ENCODE measurements at regions not wholly inside any gene's neighbourhood (a gene's known extent, or its start where the extent isn't known, plus 50 kb on each side); places are given as distances from the start of the nearest gene placed in this dataset.

DNA sequence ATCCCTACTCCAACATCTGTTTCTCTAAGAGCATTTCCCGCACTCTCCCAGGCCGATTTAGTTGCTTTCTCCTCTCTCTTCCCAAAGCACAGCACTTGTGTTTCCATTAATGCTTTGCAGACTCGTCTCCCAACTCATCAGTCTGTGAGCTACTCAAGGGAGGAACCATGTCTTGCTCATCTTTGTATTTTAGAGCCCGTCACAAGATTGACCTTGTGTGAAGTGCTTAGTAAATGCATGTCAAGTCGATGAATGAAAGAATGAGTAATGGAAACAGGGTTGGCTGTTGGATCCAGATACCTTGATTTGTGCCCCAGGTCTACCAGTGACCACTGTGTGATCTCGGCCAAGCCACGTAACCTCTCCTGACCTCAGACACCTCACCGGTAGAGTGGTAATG is 99.3 kb downstream of the KLF4 start:
- H3K9me3 ChIP-seq, result no peaks in the 10 kb centered on the region
- no peak overlapping the region for H3K27ac ChIP-seq
- no peak overlapping the region for H3K4me3 ChIP-seq
- TF ChIP-seq, protein P1, sequence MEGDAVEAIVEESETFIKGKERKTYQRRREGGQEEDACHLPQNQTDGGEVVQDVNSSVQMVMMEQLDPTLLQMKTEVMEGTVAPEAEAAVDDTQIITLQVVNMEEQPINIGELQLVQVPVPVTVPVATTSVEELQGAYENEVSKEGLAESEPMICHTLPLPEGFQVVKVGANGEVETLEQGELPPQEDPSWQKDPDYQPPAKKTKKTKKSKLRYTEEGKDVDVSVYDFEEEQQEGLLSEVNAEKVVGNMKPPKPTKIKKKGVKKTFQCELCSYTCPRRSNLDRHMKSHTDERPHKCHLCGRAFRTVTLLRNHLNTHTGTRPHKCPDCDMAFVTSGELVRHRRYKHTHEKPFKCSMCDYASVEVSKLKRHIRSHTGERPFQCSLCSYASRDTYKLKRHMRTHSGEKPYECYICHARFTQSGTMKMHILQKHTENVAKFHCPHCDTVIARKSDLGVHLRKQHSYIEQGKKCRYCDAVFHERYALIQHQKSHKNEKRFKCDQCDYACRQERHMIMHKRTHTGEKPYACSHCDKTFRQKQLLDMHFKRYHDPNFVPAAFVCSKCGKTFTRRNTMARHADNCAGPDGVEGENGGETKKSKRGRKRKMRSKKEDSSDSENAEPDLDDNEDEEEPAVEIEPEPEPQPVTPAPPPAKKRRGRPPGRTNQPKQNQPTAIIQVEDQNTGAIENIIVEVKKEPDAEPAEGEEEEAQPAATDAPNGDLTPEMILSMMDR (IDR thresholded peaks at IDR 0.05), result no peak
- intact Hi-C loops (cut with DNase I), result no loop called here
- H3K4me1 ChIP-seq, result no peaks in the 10 kb centered on the region
- DNase-seq (ENCODE audit: low spot score in 2 of 2), result no peak
- H3K27me3 ChIP-seq, result no peaks in the 10 kb centered on the region
- H3K36me3 ChIP-seq, result no peaks in the 10 kb centered on the region

DNA sequence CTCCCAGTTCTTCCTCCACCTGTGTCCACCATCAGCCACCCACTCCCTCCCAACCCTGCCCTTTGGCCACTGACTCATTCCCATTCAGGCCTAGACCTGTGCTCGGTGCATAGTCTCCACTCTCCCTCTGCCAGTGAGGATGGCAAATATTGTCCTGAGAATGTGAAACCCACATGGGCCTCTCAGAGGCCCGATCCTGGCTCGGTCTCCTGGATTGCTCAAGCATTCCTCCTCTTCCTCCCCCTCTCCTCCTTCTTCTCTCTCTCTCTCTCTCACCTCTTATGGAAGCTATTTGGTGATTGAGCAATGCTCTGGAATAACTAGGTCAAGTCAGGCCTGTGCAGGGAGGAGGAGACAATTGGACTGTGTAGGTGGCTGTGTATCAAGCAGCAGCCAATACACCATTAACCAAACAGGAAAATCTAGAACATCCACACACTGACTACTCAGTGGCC is 99.9 kb downstream of the KLF4 start:
- H3K36me3 ChIP-seq, result no peaks in the 10 kb centered on the region
- H3K4me3 ChIP-seq, result no peak overlapping the region
- H3K27me3 ChIP-seq, result no peaks in the 10 kb centered on the region
- no peaks in the 10 kb centered on the region for H3K4me1 ChIP-seq
- no peak for DNase-seq (ENCODE audit: low spot score in 2 of 2)
- no peak overlapping the region for H3K27ac ChIP-seq
- no peaks in the 10 kb centered on the region for H3K9me3 ChIP-seq
- intact Hi-C loops (cut with DNase I), result no loop called here
- TF ChIP-seq, protein P1 (IDR thresholded peaks at IDR 0.05), result no peak

DNA sequence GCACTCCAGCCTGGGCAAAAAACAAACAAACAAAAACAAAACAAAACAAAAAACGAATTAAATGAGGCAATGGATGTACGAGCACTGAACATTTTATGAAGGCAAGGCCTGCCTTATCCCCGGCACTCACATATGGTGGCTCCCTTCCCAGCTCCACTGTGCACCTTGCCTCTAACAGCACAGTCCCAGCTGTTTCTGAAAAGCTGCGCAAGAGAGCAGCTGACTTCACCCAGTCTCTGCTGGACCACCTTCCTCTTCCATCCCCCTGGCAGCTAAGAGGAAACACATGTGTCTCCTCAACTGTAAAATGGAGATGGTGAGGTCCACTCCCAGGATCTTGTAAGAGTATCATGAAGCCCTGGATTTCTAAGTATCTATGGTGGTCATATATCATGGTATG is 100.7 kb downstream of the KLF4 start:
- no peak for DNase-seq (ENCODE audit: low spot score in 2 of 2)
- Histone ChIP-seq H3K36me3 (no peaks in the 10 kb centered on the region), H3K4me3 (no peak overlapping the region), H3K27me3 (no peaks in the 10 kb centered on the region), H3K4me1 (no peaks in the 10 kb centered on the region), H3K27ac (no peak overlapping the region), H3K9me3 (no peaks in the 10 kb centered on the region)
- TF ChIP-seq, protein P1 (IDR thresholded peaks at IDR 0.05), result no peak
- intact Hi-C loops (cut with DNase I), result no loop called here

DNA sequence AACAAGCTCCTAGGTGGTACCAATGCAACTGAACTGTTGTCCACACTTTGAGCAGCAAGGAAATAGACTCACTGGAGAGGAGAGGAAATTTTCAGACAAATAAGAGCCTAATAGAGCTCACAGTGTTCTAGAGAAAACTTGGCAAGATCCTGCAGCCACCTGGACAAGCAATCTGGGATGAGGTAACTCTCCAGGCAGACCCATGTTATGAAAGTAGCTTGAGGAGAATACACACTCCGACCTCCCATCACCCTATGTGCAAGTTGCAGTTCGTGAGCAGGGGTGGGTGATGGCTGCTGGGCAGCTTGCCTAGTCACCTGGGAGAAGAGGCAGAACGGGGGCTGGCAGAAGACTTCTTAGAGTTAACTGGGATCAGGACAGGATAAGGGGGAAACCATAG is 102.2 kb downstream of the KLF4 start:
- no peak for DNase-seq (ENCODE audit: low spot score in 2 of 2)
- Histone ChIP-seq H3K4me1 (no peaks in the 10 kb centered on the region), H3K27me3 (no peaks in the 10 kb centered on the region), H3K4me3 (no peak overlapping the region), H3K36me3 (no peaks in the 10 kb centered on the region), H3K9me3 (no peaks in the 10 kb centered on the region), H3K27ac (no peak overlapping the region)
- intact Hi-C loops (cut with DNase I), result no loop called here
- TF ChIP-seq, protein P1 (IDR thresholded peaks at IDR 0.05), result no peak

DNA sequence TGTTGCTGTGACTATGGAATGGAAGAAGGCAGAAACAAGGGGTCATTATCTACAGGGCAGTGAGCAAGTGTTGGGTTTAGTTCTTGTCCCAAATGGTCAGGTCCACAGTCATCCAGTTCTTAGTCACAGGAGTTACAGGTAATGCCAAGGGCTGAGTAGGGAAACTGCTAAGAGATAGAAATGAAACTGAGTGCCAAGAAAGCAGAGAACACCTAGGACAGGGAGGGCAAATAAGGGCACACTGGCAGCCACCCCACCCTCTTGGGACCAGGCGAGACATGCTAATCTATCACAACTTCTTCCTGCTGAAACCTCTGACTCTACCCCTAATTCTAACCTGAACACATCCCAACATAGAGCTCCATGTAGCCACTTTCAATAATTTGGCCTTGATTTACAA is 103.2 kb downstream of the KLF4 start:
- no peaks in the 10 kb centered on the region for H3K4me1 ChIP-seq
- H3K36me3 ChIP-seq, result no peaks in the 10 kb centered on the region
- intact Hi-C loops (cut with DNase I), result no loop called here
- no peak overlapping the region for H3K27ac ChIP-seq
- H3K9me3 ChIP-seq, result no peaks in the 10 kb centered on the region
- no peaks in the 10 kb centered on the region for H3K27me3 ChIP-seq
- no peak overlapping the region for H3K4me3 ChIP-seq
- TF ChIP-seq, protein P1 (IDR thresholded peaks at IDR 0.05), result no peak
- DNase-seq (ENCODE audit: low spot score in 2 of 2), result no peak
